ENCODE measurements at regions not wholly inside any gene's neighbourhood (a gene's known extent, or its start where the extent isn't known, plus 50 kb on each side); places are given as distances from the start of the nearest gene placed in this dataset.

- Histone ChIP-seq H3K4me1 (ENCODE audit: insufficient read depth, low read length) (peaks cover 16% of the 10 kb centered on the region), H3K9me3 (ENCODE audit: insufficient read depth, low read depth, low read length) (no peaks in the 10 kb centered on the region), H3K9ac (ENCODE audit: low read length) (no peak overlapping the region), H3K36me3 (ENCODE audit: insufficient read depth, low read length) (no peaks in the 10 kb centered on the region), H3K27ac (ENCODE audit: low read depth, low read length) (no peak overlapping the region), H4K20me1 (ENCODE audit: insufficient read depth, low read length) (no peaks in the 10 kb centered on the region), H3K27me3 (ENCODE audit: insufficient read depth, low read length) (no peaks in the 10 kb centered on the region), H3K4me2 (ENCODE audit: low read length) (no peak overlapping the region), H3K79me2 (ENCODE audit: insufficient read depth, low read length) (no peaks in the 10 kb centered on the region), H3K4me3 (ENCODE audit: insufficient read depth, low read depth, low read length) (no peak overlapping the region), H2AFZ (ENCODE audit: low read depth, low read length) (peak overlapping the region; percentile 15)
- no peaks in the 10 kb centered on the region for H3K9me3 Mint-ChIP-seq (ENCODE audit: unreplicated experiment)
- H3K27me3 Mint-ChIP-seq (ENCODE audit: low read depth, unreplicated experiment): no peaks in the 10 kb centered on the region
- TF ChIP-seq EZH2 (IDR thresholded peaks at IDR 0.05; ENCODE audit: insufficient read depth, low read length) (no peak), CTCF (IDR thresholded peaks at IDR 0.05; ENCODE audit: insufficient read depth, low read depth, low read length) (no peak)
- H3K36me3 Mint-ChIP-seq (ENCODE audit: low read depth, unreplicated experiment): no peaks in the 10 kb centered on the region
- H3K27ac Mint-ChIP-seq (ENCODE audit: unreplicated experiment): no peak overlapping the region
- no peak for FAIRE-seq
- peaks cover 16% of the 10 kb centered on the region for H3K4me1 Mint-ChIP-seq (ENCODE audit: low read depth, unreplicated experiment)
- no peak for DNase-seq (ENCODE audit: low read depth)
- H3K4me3 Mint-ChIP-seq (ENCODE audit: unreplicated experiment): no peak overlapping the region
These were observed 157.5 kb downstream of the RFPL4B start for GRCh38 chr6:112504621-112505020.

GRCh38 chr6:112511441-112511840 is 164.3 kb downstream of the RFPL4B start:
- H3K27me3 Mint-ChIP-seq (ENCODE audit: low read depth, unreplicated experiment): no peaks in the 10 kb centered on the region
- peak; percentile 18 for DNase-seq (ENCODE audit: low read depth)
- peak; percentile 65 for FAIRE-seq
- no peaks in the 10 kb centered on the region for H3K4me1 ChIP-seq (ENCODE audit: insufficient read depth, low read length)
- H3K4me1 Mint-ChIP-seq (ENCODE audit: low read depth, unreplicated experiment): peaks cover 2% of the 10 kb centered on the region
- no peak overlapping the region for H3K4me3 ChIP-seq (ENCODE audit: insufficient read depth, low read depth, low read length)
- H2AFZ ChIP-seq (ENCODE audit: low read depth, low read length): no peak overlapping the region
- no peaks in the 10 kb centered on the region for H3K79me2 ChIP-seq (ENCODE audit: insufficient read depth, low read length)
- H3K9me3 Mint-ChIP-seq (ENCODE audit: unreplicated experiment): no peaks in the 10 kb centered on the region
- H3K27ac ChIP-seq (ENCODE audit: low read depth, low read length): no peak overlapping the region
- no peaks in the 10 kb centered on the region for H3K27me3 ChIP-seq (ENCODE audit: insufficient read depth, low read length)
- no peaks in the 10 kb centered on the region for H3K36me3 Mint-ChIP-seq (ENCODE audit: low read depth, unreplicated experiment)
- H3K4me3 Mint-ChIP-seq (ENCODE audit: unreplicated experiment): no peak overlapping the region
- TF ChIP-seq EZH2 (IDR thresholded peaks at IDR 0.05; ENCODE audit: insufficient read depth, low read length) (no peak), CTCF (IDR thresholded peaks at IDR 0.05; ENCODE audit: insufficient read depth, low read depth, low read length) (no peak)
- no peaks in the 10 kb centered on the region for H4K20me1 ChIP-seq (ENCODE audit: insufficient read depth, low read length)
- no peak overlapping the region for H3K9ac ChIP-seq (ENCODE audit: low read length)
- no peak overlapping the region for H3K4me2 ChIP-seq (ENCODE audit: low read length)
- H3K36me3 ChIP-seq (ENCODE audit: insufficient read depth, low read length): no peaks in the 10 kb centered on the region
- H3K27ac Mint-ChIP-seq (ENCODE audit: unreplicated experiment): peak overlapping the region; percentile 22
- H3K9me3 ChIP-seq (ENCODE audit: insufficient read depth, low read depth, low read length): no peaks in the 10 kb centered on the region

- no peak overlapping the region for H3K4me3 ChIP-seq (ENCODE audit: insufficient read depth, low read depth, low read length)
- FAIRE-seq: no peak
- H3K9me3 Mint-ChIP-seq (ENCODE audit: unreplicated experiment): no peaks in the 10 kb centered on the region
These were observed 166.0 kb downstream of the RFPL4B start for GRCh38 chr6:112513175-112513574.

More at GRCh38 chr6:112513175-112513574, 166.0 kb downstream of the RFPL4B start:
- no peaks in the 10 kb centered on the region for H4K20me1 ChIP-seq (ENCODE audit: insufficient read depth, low read length)
- H2AFZ ChIP-seq (ENCODE audit: low read depth, low read length): no peak overlapping the region
- H3K4me2 ChIP-seq (ENCODE audit: low read length): no peak overlapping the region
- TF ChIP-seq CTCF (IDR thresholded peaks at IDR 0.05; ENCODE audit: insufficient read depth, low read depth, low read length): no peak
- no peak for TF ChIP-seq EZH2 (IDR thresholded peaks at IDR 0.05; ENCODE audit: insufficient read depth, low read length)
- H3K79me2 ChIP-seq (ENCODE audit: insufficient read depth, low read length): no peaks in the 10 kb centered on the region
- Mint-ChIP-seq H3K27ac (ENCODE audit: unreplicated experiment) (no peak overlapping the region), H3K4me3 (ENCODE audit: unreplicated experiment) (no peak overlapping the region), H3K27me3 (ENCODE audit: low read depth, unreplicated experiment) (no peaks in the 10 kb centered on the region), H3K4me1 (ENCODE audit: low read depth, unreplicated experiment) (peaks cover 2% of the 10 kb centered on the region), H3K36me3 (ENCODE audit: low read depth, unreplicated experiment) (no peaks in the 10 kb centered on the region)
- H3K9ac ChIP-seq (ENCODE audit: low read length): no peak overlapping the region
- H3K4me1 ChIP-seq (ENCODE audit: insufficient read depth, low read length): no peaks in the 10 kb centered on the region
- no peaks in the 10 kb centered on the region for H3K27me3 ChIP-seq (ENCODE audit: insufficient read depth, low read length)
- no peak overlapping the region for H3K27ac ChIP-seq (ENCODE audit: low read depth, low read length)
- H3K36me3 ChIP-seq (ENCODE audit: insufficient read depth, low read length): no peaks in the 10 kb centered on the region
- no peak for DNase-seq (ENCODE audit: low read depth)
- no peaks in the 10 kb centered on the region for H3K9me3 ChIP-seq (ENCODE audit: insufficient read depth, low read depth, low read length)
